GM18858 (cell line): ENCODE measurements at regions not wholly inside any gene's neighbourhood (a gene's known extent, or its start where the extent isn't known, plus 50 kb on each side); places are given as distances from the start of the nearest gene placed in this dataset.

Experiments
- ATAC-seq: cut with Tn5 transposase; IDR thresholded peaks from one replicate; pipeline ENCODE4 v1.9.1; 2021; ENCODE audit not compliant: unreplicated experiment

DNA sequence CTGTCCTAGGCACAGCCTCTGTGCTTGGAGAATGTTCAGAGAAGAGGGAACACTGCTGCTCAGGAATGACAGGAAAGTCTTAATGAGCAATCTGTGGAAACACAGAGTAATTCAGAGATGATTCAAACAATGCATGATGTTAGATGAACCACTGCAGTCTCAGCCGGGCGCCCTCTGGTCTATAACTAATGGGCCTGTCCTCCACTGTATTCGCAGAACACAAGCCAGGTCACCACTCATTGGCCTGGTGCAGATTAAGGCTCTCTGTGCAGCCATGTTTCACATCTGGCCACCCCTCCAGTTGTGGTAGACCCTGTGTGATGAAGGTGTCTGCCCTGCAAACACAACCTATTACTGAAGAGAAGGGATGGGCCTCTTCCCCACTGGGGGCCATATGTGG, 281.7 kb upstream of the ROPN1 start:
- ATAC-seq: no peak

DNA sequence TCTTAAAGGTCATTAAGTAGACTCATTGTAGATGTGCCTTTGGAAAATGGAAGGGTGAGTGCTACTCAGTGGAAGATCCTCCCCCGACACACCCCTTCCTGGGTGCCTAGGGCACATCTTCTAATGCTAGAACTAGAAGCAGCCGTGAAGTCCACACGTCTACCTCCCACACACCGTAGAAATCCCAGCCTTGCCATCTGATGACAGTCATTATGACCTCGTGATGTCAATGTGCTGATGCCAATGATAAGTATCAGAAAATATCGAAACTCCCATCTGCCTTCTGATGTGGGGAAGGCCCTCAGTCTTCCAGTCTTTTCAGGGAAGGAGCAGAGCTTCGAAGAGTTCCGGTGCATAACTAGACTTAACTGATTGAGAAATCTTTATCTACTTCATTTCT, 282.1 kb upstream of the ROPN1 start:
- ATAC-seq: no peak

DNA sequence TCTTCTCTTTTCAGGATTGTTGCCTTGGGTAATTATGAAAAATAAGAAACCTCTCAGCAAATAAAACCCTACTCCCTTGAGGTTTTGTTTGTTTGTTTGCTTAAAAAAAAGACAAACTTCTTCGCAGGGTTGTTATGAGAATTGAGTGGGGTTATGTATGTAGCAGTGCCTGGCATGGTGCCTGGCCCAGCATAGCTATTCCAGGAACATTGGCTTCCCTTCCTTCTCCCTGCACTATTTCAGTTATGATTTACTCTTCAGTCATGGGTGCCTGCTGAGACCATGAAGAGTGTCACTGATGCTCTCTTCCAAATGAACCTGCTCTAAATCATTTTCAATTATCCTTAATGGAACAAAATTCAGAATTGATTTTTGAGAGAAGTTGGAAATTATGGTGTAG, 283.5 kb upstream of the ROPN1 start:
- ATAC-seq: no peak

DNA sequence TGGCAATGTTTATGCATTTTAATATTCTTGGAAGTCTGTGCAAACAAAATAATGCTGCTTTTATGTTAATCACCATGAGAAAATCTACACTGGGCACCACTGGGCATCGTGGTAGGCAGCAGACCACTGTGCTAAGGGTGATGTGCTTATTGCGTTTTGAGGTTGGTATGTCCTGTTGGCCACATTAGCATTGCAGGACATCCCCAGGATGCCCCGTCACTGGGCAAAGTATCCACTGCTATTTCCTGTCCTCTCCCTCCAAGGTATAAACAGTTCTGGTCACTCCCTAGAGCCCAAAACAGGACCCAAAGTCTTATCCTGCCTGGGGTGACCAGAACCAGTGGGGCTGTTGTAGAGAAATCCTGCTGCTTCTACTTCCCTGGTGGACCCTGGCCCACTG, 284.2 kb upstream of the ROPN1 start:
- ATAC-seq: no peak

DNA sequence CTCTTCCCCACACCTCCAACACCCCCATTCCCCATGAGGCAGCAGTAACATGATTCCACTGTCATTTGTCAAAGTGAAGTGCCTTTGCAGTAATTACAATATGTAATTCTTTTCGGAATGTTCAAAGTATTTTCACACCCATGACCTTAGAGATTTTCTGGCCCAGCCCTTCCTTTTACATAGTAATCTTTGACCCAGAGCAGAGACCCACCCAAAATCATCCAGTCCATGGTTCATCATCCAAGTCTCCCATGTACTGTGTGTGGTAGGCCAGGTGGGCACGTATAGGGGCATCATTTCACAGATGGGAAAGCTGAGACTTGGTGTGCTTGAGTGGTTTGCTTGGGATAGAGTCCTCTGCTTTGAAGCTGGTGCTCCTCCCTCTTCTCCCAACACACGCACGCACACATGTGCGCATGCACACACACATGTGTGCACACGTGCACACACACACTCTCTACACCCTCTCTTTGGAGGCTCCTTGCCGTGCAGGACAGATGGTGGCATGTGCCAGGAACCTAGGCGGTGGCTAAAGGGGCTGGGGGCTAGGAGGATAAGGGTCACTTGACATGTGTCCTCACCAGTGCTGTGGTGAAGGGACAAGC, 284.7 kb upstream of the ROPN1 start:
- no peak for ATAC-seq

DNA sequence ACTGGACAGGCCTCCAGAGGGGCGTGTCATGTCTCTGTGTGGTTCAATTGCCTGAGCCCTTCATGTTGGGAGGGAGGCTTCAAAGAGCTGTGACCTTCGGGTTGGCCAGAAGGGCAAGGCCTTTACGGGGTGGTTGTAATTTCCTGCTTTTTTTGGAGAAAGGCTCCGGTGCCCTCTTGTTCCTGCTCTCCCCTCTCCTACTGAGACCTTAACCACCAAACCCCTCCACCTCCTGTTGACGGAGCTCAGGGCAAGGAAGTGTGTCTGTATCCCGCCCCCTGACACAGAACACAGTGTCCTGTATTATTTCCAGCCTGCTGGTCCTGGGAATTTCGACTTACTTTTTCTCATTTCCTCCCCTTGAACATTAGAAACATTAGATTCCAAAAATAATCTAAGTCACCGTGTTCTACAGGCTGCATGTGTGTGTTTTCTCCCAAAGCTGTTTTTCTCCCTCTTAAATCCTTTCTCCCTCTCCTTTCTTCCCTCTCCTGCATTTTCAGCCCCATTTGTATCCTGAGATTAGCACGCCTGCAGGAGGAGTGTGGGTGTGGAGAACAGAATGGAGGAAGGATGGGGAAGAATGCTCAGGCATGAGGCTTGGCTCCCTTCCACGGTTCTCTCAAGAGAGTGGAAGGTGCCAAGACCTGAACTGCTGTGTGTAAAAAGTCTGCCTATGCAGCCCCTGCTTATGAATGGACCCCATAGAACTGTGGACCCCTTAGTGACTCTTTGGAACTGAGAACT, 285.4 kb upstream of the ROPN1 start:
- ATAC-seq: no peak

DNA sequence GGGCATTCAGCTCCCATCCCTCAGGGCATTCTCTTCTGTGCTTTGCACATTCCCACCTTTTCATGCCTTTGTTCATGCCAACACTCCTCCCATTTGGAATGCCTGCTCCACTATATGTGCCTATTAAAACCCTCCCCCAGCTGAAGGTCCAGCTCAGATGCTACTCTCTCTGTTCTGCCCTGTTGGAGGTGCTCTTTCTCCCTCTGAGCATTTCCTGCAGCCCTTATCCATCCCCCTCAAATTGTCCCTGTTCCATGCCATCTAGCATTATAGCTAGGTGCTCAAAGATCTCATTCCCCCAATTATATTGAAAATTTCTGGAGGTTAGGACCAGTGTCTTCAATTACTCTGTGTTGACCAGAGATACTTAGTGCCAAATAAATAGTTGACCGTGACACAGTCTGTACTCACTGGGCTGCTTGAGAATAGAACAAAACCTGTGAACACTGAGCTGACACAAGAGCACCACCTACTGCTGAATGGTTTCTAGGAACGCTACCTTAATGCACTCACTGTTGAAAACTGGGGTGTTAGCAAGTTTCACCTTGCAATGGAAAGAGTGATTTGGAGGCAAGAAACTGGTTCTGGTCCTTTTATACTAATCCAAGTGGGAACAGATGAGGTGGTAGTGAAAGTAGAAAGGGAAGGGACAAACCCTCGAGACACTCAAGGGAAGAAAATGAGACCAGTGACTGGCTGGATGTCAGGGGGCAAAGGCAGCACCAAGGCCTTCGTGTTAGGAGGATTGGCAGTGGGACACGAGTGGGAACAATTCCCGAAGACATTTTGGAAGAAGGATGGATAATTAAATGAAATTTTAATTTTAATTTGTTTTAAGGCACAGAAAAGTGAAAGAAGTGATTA, 289.8 kb upstream of the ROPN1 start:
- no peak for ATAC-seq

DNA sequence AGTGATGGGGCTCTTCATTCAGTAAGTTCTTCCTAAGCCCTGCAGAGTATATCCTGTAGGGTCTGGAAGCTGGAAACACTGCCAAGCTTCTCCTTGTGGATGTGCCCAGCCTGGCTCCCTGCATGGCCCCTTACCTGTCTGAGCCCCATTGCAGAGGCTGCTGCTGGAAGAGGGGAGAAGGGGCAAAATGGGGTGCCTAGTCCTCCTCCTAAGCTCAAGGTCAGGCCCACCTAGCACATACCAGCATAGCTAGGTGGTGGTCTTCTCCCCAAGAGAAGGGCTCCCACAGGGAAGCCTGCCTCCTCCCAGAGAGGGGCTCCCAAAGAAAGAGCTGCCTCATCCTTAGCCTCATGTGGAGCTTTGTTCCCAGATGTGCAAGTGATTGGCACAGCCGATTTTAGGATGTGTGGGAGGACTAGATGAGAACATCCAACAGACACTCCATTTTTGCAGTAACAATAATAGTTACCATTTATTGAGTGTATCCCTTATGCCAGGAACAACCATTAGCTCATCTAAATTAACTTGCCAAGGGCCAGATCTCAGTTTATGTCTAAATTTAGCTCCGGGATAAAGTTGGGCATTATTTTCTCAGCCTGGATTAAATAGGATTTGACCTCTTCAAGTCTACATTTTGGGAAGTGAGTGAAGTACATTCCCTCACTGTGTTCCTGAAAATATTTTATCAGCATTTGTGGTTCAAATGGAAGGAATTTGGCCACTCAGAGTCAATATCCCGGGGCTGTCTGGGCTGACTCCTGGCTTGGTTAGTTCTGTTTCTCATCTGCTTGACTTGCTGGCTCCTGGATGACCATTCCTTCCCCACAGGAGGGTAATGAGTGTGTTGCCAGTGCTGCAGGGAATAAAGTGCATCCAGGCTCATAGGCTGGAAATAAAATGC, 291.1 kb upstream of the ROPN1 start:
- ATAC-seq: no peak

DNA sequence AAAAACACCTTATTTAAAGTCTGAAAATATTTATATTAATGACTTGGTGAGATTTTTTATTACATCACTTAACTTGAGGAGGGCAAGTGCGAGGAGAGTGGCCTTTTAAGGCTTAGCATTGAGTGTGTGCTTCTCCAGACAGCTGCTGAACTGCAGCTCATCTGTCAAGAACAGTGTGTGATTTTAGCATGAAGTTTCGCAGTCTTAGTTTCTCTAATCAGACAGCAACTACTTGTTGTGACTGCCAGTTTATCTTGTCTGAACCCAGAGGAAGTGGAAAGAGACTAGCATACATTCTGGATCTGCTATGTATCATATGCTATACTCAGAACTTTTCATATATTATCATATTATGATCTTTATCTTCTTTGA, 291.7 kb upstream of the ROPN1 start:
- no peak for ATAC-seq

DNA sequence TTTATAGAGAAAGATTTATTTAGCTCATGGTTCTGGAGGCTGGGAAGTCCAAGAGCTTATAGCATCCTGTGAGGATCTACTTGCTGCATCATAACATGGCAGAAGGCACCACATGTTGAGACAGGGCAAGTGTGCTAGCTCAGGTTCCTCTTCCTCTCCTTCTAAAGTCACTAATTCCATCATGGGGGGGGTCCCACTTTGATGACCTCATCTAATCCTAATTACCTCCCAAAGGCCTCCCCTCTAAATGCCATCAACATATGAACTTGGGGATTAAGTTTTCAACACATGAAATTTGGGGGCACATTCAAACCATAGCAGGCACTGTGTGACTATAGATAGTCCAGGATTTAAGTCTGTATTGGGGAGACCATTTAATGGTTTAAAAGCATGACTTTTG, 297.1 kb upstream of the ROPN1 start:
- ATAC-seq: no peak

DNA sequence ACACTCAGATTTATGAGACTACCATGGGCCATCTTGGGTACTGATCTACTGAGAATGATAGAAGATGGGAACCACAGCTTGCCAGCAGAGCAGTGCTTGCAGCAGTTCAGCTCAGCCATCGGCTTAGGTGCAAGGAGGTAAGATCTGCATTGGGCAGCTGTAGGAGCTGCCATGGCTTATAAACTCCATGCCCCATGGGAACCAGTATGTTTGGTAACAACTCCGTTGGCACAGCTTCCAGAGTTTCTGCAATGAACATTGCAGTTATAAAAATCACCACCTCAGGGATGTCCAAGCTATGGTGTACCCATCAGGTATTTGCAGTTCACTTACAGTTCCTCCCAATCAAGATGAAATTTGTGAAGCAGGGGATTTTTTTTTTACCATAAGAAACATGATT, 299.1 kb upstream of the ROPN1 start:
- ATAC-seq: no peak

DNA sequence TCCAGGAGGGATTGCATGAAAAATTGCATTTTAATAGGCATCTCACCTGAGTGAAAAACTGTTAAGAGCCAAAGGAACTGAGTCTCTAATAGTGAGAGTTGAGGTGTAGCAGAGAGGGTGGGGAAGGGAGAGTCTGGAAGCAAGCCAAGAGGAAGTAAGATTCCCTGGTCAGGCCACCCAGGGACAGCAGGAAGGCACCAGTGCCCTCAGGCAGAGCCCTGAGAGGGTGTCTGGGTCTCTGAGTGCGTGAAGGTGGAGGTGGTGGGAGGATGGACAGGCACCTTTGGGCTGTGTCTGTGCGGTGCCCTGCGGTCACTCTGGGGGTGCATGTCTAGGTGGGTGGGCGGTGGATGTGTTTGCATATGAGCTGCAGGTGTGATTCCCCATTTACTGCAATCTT, 300.4 kb upstream of the ROPN1 start:
- ATAC-seq: no peak

DNA sequence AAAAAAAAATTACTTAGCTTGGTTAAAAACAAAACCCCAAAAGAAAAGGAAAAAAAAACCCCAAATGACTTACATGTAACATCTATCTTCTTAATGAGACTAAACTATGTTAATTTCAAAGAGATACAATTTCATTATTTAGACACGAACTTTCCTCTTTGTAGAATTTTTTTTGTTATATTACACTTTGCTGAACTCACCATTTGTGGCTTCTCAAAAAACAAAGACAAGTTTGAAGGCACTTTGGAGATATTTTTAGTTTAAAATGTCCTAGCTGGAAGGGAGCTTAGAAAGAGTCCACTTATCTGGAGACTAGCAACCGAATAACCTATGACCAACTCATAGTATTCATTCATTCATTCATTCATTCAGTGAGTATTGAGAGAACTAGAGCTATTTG, 301.7 kb upstream of the ROPN1 start:
- no peak for ATAC-seq

DNA sequence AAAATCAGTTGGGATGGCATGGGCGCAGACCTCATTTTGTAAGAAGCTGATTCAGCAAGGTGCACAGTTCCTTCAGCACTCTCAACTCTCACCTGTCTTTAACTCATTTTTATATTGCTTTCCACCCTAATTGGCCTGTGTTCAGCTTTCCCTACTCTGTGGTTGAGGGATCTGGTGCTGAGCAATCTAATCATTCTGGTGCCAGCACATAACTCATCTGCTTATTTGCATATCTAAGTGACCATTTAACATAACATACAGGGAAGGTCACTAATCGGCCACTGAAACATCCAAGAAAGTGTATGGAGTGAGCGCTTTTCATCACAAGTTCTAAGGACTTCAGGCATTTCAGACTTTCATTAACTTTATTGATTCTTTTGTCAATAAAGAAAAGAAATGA, 303.4 kb upstream of the ROPN1 start:
- no peak for ATAC-seq

DNA sequence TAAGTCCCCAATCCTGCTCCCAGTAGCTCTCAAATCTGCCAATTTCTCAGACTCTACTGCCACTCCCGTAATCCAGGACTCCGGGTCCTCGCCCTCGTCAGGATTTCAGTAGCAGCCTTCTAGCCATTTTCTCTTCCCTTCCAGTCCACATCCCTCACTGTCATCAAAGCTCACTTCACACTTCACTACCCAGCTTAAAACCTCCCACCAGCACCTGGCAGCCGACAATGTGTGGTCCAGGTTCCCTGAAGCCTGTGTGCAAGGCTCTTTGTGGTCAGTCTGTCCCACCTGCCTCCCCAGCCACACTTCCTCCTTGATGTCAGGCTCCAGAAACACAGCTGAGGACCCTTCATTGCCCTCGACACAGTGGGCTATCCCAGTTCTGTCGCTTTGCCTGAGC, 304.5 kb upstream of the ROPN1 start:
- ATAC-seq: no peak

DNA sequence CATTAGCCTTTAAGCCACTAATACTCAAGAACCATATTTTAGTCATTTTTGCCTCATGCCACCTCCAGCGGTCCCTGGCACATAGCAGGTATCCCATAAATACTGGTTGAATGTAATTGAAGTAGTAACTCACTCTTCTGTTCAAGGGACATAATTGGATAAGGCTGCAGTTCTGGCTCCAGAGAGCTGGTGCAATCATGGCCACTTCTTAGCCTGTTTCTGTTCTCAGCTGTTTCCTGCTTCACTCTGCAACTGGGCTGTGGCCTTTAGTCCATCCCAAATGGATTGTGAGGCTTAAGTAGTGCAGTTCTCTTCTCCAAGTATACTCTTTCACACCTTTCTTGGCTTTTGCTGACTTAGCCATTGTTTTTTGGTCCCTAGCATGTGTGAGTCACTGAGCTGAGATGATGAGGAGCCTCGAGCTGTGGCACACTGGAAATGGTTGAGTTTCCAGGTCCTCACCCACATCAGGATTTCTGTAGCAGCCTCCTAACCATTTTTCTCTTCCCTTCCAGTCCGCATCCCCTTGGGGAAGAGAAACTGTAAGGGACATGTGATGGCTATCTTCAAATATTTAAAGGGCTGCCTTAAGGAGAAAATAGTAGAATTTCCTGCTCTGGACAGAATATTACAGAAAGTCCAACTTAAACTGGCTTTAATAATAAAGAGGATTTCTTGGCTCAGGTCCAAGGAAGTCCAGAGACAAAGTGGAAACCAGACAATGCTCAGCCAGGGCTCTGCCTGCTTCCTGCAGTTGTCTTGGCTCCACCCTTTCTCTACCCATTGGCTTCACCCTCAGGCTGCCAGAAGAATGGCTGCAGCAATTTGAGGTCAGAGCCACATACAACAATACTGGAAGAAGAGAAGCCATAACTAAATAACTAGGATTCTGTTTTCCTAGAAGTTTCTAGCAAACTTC, 305.4 kb upstream of the ROPN1 start:
- ATAC-seq: no peak

DNA sequence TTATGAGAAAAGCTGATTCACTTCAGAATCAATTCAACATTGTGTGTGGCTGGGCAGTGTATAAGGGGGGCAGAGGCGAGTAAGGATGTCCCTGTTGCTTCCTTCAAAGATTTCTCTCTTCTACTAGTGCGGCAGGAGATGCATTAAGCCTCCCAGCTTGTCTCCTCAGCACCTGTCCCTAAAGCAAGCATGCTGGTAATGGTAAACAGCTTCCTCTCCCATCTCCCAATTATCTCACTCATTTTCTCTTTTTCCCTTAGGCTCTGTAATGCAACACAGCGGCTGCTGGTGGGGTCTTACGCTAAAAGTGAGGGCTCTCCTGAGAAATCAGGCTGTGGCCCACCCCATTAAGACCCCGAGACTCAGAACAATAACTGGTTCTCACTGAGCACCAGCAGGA, 306.4 kb upstream of the ROPN1 start:
- no peak for ATAC-seq

DNA sequence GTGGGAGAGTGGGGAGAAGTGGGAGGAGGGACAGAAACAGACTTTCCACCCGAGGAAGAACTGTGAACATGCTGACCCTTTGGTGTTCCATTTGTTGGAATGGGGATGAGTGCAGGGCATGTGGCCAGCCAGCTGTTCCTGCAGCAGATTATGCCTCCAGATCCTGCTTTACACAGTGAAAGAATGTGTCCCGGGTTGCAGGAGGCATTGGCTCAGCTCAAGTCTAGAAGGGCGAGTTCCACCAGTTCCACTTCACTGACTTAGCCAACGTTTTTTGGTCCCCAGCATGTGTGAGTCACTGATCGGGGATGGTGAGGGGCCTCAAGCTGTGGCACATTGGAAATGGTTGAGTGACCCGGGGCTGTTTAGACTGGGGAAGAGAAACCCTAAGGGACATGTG, 307.0 kb upstream of the ROPN1 start:
- no peak for ATAC-seq

DNA sequence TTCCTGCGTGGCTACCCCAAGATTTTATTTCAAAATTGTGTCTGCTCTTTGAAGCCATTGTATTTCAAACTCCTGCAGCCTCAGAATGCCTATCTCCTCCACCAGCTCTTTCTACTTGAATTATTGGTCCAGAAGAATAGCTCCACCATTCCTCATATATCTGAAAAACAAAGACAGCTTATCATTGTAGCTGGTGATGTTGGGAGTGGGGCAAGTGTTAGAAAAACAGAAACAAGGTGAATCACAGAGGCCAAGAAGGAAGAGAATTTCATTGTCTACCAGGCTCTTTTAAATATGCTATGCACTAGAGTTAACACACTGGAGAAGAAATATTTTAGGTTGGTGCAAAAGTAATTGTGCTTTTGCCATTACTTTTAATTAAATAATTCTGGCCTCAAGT, 307.9 kb upstream of the ROPN1 start:
- ATAC-seq: no peak

DNA sequence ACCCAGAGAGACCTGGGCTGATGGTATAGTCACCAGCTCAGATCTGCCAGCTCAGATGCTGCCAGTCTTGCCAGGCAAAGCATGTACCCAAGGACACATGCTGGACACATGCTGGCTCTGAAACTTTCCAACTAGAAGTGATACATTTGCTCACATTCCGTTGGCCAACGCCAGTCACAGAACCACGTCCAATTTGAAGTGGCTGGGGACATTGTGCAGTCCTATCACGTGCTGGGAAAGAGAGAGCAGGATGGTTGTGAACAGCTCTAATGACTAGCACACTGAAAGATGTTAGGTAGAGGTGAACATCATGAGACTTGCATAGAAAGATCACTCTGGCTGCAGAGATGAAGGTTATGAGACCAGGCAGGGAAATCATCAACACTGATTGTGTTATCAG, 308.5 kb upstream of the ROPN1 start:
- no peak for ATAC-seq
